22Rv1 (cell line): ENCODE measurements at regions not wholly inside any gene's neighbourhood (a gene's known extent, or its start where the extent isn't known, plus 50 kb on each side); places are given as distances from the start of the nearest gene placed in this dataset.
"Not testable (repeated sequence)": the region's sequence is repeated elsewhere in the genome, so short reads cannot be mapped to it uniquely, and the experiment has no call there.

ENCODE experiments used
- CTCF ChIP-seq: fragments of 450-650 bp; IDR thresholded peaks from 2 replicates; pipeline ENCODE4 v1.5.1; 2017; ENCODE audit warnings: mild to moderate bottlenecking
- ZFX ChIP-seq: fragments of 450-650 bp; IDR thresholded peaks from 2 replicates; pipeline ENCODE4 v1.6.1; 2017; ENCODE audit warnings: antibody characterized with exemption, borderline replicate concordance

- not testable (repeated sequence) for TF ChIP-seq CTCF, ZFX
These were observed 98.4 kb upstream of the SETMAR start for GRCh38 chr3:4204776-4205175.
